Nephron progenitor cell (in vitro differentiated cells): ENCODE measurements at regions not wholly inside any gene's neighbourhood (a gene's known extent, or its start where the extent isn't known, plus 50 kb on each side); places are given as distances from the start of the nearest gene placed in this dataset.
"Not testable (repeated sequence)": the region's sequence is repeated elsewhere in the genome, so short reads cannot be mapped to it uniquely, and the experiment has no call there.

Experiments used
- DNase-seq: peaks from one replicate; pipeline ENCODE4 v3.0.0; 2021
- H3K27ac Mint-ChIP-seq: 2 replicates; pipeline ENCODE4 v1.8.0; 2021; ENCODE audit warnings: mild to moderate bottlenecking, moderate library complexity, mixed read lengths
- H3K27me3 Mint-ChIP-seq: 2 replicates; pipeline ENCODE4 v1.8.0; 2021; ENCODE audit warnings: mild to moderate bottlenecking, low read depth, mixed read lengths; ENCODE audit not compliant: poor library complexity
- H3K36me3 Mint-ChIP-seq: 2 replicates; pipeline ENCODE4 v1.8.0; 2021; ENCODE audit warnings: low read depth, mixed read lengths
- H3K4me1 Mint-ChIP-seq: 2 replicates; pipeline ENCODE4 v1.8.0; 2021; ENCODE audit warnings: mixed read lengths
- H3K4me3 Mint-ChIP-seq: 2 replicates; pipeline ENCODE4 v1.8.0; 2021; ENCODE audit warnings: mild to moderate bottlenecking, moderate library complexity, mixed read lengths
- H3K9me3 Mint-ChIP-seq: 2 replicates; pipeline ENCODE4 v1.8.0; 2021; ENCODE audit warnings: mild to moderate bottlenecking, moderate library complexity, mixed read lengths
- TF ChIP-seq, protein P1 (sequence below): fragments of 200-600 bp; sonication (generic); IDR thresholded peaks from 2 replicates; pipeline ENCODE4 v1.5.0; 2021; ENCODE audit warnings: antibody characterized with exemption

GRCh38 chr2:66105066-66105753 is 329.7 kb upstream of the MEIS1 start:
- Mint-ChIP-seq H3K27me3 (no peaks in the 10 kb centered on the region), H3K4me1 (peaks cover 36% of the 10 kb centered on the region), H3K4me3 (no peak overlapping the region), H3K36me3 (no peaks in the 10 kb centered on the region), H3K27ac (no peak overlapping the region), H3K9me3 (no peaks in the 10 kb centered on the region)
- DNase-seq: no peak
- TF ChIP-seq, protein P1, sequence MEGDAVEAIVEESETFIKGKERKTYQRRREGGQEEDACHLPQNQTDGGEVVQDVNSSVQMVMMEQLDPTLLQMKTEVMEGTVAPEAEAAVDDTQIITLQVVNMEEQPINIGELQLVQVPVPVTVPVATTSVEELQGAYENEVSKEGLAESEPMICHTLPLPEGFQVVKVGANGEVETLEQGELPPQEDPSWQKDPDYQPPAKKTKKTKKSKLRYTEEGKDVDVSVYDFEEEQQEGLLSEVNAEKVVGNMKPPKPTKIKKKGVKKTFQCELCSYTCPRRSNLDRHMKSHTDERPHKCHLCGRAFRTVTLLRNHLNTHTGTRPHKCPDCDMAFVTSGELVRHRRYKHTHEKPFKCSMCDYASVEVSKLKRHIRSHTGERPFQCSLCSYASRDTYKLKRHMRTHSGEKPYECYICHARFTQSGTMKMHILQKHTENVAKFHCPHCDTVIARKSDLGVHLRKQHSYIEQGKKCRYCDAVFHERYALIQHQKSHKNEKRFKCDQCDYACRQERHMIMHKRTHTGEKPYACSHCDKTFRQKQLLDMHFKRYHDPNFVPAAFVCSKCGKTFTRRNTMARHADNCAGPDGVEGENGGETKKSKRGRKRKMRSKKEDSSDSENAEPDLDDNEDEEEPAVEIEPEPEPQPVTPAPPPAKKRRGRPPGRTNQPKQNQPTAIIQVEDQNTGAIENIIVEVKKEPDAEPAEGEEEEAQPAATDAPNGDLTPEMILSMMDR: no peak

DNA sequence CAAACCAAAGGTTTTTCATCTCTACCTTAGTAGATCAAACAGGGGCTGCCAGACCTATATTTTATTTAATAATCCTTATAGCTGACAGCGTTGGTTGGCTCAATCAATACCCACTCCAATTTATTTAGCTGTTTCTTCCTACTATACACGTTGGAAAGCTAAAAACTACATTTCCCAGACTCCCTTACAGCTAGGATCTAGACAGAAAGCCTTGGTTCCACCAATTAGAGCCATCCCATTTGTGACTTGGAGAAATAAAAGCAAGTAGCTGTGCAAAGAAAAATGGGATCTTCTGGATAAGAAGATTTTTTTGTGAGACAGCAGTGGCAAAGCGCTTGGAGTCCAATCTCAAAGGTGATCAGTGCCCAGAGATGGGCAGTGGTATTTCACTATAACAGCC is 331.3 kb upstream of the MEIS1 start:
- Mint-ChIP-seq H3K4me1 (peaks cover 29% of the 10 kb centered on the region), H3K4me3 (no peak overlapping the region)

GRCh38 chr2:66101206-66101605 is 333.7 kb upstream of the MEIS1 start:
- peaks cover 4% of the 10 kb centered on the region for H3K27me3 Mint-ChIP-seq
- no peak overlapping the region for H3K27ac Mint-ChIP-seq
- H3K36me3 Mint-ChIP-seq: no peaks in the 10 kb centered on the region

More for the DNA sequence above, 331.3 kb upstream of the MEIS1 start:
- H3K36me3 Mint-ChIP-seq: no peaks in the 10 kb centered on the region
- H3K27ac Mint-ChIP-seq: no peak overlapping the region
- peaks cover 4% of the 10 kb centered on the region for H3K27me3 Mint-ChIP-seq
- H3K9me3 Mint-ChIP-seq: no peaks in the 10 kb centered on the region
- TF ChIP-seq, protein P1: no peak
- DNase-seq: no peak

DNA sequence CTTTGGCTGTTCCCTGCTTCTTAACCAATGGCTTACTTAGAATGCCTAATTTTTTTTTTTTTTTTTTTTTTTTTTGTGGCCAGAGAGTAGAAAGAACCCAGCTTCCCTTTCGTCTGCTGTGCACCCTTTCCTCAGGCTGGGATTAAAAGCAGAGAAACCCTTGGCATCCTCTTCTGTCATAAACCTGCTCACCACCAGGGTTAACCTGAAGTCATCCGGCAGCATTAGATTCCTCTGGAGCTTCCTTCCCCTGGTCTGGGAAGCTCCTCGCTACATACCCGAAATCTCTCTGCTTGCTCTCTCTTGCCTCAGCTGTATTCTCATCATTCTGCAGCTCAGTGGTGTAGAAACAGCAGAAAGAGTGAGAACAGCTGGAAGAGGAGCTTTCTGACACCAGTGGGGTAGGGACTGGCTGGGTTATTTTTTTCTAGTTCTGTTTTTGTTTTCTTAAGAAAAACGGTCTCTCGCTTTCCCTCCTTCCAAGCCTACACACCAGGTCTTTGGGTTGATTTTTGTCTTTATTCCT is 339.0 kb upstream of the MEIS1 start:
- TF ChIP-seq, protein P1: peak; percentile 13
- Mint-ChIP-seq H3K9me3 (peaks cover 8% of the 10 kb centered on the region), H3K27me3 (peaks cover 4% of the 10 kb centered on the region), H3K27ac (peak overlapping the region; percentile 38), H3K4me3 (no peak overlapping the region), H3K4me1 (peaks cover 7% of the 10 kb centered on the region), H3K36me3 (no peaks in the 10 kb centered on the region)
- no peak for DNase-seq

More at GRCh38 chr2:66101206-66101605, 333.7 kb upstream of the MEIS1 start:
- Mint-ChIP-seq H3K4me1 (peaks cover 20% of the 10 kb centered on the region), H3K9me3 (no peaks in the 10 kb centered on the region), H3K4me3 (no peak overlapping the region)
- no peak for DNase-seq
- TF ChIP-seq, protein P1: no peak

DNA sequence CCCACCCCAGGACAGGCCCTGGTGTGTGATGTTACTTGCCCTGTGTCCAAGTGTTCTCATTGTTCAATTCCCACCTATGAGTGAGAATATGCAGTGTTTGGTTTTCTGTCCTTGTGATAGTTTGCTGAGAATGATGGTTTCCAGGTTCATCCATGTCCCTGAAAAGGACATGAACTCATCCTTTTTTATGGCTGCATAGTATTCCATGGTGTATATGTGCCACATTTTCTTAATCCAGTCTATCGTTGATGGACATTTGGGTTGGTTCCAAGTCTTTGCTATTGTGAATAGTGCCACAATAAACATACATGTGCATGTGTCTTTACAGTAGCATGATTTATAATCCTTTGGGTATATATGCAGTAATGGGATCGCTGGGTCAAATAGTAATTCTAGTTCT is 340.2 kb upstream of the MEIS1 start:
- peaks cover 17% of the 10 kb centered on the region for H3K9me3 Mint-ChIP-seq
- not testable (repeated sequence) for H3K4me1 Mint-ChIP-seq, H3K27ac Mint-ChIP-seq, H3K27me3 Mint-ChIP-seq, H3K36me3 Mint-ChIP-seq, DNase-seq, H3K4me3 Mint-ChIP-seq

GRCh38 chr2:66093371-66093770 is 341.6 kb upstream of the MEIS1 start:
- peaks cover 7% of the 10 kb centered on the region for H3K4me1 Mint-ChIP-seq
- H3K9me3 Mint-ChIP-seq: peaks cover 29% of the 10 kb centered on the region
- no peak overlapping the region for H3K4me3 Mint-ChIP-seq
- no peaks in the 10 kb centered on the region for H3K27me3 Mint-ChIP-seq
- peaks cover 7% of the 10 kb centered on the region for H3K36me3 Mint-ChIP-seq
- TF ChIP-seq, protein P1: no peak
- DNase-seq: no peak
- no peak overlapping the region for H3K27ac Mint-ChIP-seq
